ENCODE measurements at regions not wholly inside any gene's neighbourhood (a gene's known extent, or its start where the extent isn't known, plus 50 kb on each side); places are given as distances from the start of the nearest gene placed in this dataset.

DNA sequence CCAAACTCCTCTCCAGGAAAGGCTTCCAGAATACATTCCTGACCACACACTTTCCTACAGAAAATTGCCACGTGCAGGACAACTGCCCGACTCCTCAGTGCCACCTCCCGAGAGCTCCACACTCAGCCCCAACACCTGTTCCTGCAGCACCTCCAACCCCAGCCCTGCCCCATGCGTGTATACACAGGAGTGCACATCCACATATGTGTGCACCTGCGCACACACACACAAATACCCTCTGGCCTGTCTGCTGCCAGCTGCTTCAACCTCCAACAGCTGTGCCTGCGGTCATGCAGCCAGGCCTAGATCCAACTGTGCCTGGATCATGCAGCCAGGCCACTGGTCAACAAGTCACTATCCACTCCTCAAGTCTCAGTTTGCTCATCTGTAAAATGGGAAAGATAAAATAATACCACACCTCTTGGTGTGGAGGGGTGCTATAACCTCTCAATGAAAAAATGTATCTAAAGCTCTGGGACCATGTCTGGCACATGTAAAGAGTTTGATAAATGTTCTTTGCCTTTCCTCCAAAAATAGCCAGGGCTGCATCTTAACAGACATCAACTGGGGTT is 152.1 kb upstream of the ID2 start:
- peak; percentile 56 for DNase-seq

DNA sequence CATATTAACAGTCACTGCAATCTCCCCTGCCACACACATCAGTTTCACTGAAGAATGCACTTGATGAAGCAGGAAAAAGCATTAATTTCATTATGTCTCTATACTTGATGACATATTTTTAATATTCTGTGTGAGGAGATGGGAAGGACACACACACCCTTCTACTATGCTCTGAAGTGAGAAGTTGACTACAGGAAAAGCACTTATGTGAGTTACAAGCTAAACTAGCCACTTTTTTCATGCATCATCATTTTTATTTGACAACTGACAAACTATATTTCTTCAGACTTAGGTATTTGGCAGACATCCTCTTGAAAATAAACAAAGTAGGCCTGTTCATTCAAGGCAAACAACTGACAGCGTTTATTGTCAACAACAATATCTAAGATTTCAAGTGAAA is 150.4 kb upstream of the ID2 start:
- no peak for DNase-seq

DNA sequence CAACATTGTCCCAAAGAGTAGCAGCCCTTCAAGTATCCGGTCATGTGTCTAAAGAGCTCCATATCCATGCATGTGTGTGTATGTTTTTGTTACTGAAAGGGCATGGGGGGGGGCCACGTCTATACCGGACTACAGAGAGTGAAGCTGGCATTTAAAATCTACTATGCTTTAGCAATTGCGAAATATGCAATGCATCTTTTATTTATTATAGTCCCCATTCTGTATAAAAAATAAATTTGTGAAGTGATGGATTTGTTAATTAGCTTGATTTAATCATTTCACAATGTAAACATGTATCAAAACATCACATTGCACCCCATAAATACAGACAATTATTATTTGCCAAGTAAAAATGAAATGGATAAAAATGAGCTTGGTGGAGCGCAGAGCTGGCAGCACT is 149.4 kb upstream of the ID2 start:
- no peak for DNase-seq

DNA sequence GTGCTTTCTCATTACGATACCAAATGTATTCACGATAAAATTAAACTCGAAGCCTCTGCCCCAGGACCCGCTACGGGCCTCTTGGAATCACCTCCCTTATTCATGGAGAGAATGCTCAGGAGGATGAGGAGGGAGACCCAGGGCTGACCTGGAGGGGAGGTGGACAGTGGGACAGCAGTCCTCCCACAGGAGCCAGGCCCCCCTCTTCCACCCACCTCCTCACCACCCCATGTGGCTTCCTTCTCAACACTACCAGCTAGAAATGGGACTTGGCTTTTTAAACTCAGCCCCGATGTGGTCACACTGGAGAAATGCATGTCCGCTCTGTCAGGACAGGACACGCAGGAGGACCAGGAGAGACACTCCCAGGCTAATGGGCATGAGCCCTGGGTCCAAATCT is 147.9 kb upstream of the ID2 start:
- no peak for DNase-seq

DNA sequence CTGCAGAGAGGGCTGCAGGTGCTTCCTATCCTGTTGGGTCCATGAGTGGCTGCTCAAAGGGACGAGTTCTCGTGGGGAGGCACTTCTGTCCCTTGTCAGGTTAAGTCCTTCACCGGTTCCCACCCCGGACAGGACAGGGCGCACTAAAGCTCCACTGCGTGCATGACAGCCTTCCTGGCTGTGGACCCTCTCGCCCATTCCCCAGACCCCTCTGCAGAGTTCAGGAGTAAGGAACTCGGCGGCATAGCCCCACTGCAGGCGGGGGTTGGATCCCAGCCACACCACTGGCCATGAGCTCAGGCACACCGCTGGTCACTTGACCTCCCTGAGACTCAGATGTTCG is 147.5 kb upstream of the ID2 start:
- DNase-seq, result no peak

DNA sequence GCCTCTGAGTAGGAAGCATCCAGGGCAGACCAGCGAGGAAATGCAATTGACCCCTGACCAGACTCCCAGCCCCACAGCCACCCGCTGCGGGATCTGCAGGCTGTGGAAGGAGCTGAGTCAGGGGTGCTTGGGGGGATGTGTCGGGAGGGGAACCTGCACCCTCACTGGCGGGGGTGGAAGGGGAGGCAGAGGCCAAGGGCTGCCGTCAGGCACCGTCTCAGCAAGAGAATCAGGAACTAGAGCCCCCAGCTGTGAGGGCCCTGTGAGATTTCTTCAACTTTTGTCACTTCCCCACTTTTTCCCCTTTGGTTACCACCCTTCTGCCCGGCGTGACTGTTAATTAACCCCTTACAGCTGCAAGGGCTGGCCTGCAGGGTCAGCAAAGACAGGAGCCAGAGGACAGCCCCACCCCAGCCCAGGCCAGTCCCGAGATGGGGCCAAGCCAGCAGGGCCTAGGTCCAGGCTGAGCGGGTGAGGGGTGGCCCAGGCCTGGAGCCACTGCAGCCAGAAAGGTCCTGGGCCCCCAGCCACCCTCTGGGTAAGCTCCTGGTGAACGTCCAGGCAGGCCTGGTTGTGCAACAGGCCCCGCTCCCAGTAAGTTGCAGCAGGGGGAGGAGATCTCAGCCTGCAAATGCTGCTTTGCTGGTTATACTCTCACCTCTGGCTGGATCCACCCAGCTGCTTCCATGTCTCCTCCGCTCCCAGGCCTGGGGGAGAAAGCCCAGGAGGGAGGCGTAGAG is 147.0 kb upstream of the ID2 start:
- no peak for DNase-seq

DNA sequence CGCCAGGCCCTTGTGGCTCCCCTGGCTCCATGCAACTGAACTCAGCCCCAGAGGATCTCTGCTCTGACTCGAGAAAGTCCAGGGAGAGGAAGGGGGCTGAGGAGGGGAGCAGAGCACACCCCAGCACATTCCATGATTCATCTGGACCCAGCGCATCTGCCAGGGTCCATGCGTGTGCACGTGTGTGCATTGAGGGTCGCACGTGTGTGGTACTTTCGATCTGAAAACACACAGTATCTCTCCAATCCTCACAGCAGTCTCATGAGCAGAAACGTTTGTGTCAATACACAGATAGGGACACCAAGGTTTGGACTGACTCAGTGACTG is 146.4 kb upstream of the ID2 start:
- no peak for DNase-seq

DNA sequence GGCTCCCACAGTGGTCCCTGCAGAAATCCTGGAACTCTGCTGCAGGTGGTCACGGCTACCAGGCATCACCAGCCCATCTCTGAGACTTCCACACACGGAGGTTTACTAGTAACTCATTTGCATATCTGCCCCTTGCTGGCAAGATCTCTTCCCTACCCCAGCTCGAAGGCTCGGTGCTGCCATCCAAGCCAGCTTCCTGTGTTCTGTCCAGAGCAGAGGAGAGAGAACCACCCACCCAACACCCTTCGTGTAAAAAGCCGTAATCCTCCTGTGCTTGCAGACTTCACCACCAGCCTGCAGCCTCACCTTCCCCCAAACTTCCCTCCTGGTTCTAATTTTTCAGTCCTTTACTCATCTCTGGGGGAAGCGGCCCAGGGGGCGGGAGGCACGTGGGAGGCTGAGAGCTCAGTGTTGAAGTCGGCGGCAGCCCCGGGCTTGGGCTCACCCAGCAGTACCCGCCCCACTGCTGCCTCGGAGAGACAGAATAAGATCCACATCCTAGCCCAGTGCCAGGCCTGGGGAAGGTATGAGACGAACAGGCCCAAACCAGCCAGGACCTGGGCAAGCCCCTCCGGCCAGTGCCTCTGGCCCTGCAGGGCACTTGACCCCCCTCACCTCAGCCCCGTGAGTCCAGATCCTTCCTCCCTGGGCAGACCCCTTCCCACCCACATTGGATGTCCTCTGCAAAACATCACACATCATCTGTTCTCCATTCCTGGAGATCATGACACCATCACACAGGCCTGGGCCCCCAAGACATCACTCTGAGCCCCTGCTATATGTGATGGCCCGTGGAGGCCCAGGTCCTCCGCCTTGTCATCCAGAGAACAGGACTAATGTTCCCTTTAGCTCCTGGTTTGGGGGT is 145.8 kb upstream of the ID2 start:
- no peak for DNase-seq

DNA sequence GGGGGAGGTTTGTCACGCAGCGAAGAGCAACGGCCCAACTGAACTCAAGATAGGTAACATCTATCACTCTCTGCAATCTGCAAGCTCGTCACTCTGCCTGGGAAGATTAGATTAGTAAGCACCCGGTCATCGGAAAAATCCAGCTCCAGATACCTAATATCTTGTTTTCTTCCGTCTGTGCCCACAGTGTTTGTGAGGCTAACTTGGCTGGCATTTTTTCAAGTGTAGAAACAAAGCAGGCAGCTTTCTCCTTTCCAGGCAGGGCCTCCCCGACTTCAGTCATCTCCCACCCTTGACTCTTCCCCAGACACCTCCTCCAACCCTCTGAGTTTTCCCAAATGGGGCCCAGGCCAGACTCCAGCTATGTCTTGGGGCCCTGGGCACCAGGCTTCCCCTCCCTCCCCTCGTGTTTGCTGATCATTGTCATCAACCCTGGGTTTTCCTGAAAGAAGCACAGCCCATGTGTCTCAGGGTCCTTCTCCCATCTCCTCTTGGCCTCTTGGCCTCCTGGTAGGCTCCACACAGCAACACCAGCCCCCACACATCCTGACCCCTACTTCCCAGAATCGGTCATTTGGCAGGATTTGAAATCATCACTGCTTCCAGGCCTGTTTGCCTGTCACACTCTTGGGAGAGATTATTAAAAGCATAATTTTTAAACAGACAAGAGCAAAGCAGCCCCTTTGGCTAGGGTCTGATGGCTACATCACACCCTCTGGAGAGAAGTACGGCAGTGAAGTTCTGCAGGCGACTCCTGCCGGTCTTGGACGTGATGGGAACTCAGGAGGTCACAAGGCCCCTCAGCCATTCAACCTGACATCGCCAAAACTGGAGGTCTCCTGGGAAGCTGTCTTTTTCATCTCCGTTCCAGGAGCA is 144.9 kb upstream of the ID2 start:
- no peak for DNase-seq

DNA sequence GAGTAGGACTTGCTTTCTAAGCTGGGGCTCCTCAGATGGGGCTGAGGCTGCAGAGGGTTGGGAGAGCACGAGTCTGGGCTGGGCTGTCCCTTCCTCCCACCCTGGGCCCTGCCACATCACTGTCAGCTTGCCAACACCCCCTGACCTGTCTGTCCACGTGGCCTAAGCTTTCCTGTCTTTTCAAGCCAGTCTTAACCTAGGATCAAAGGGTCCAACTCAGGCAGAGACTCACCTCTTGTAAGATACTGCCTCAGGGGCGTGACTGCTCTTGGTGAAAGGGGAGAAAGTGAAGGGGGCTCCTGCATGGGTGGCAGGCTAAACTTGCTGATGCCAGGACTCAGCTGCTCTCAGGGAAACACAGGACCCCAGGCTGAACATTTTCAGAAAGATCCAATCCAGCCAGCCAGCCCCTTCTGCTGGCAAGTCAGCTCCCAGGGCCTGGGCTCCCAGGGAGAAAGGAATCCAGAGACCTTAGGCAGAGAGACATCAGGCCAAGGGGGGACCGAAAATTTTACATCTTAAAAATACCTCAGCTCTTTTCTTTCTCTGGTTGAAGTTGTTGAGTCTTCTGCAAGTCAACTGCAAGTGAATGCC is 144.2 kb upstream of the ID2 start:
- DNase-seq, result no peak

DNA sequence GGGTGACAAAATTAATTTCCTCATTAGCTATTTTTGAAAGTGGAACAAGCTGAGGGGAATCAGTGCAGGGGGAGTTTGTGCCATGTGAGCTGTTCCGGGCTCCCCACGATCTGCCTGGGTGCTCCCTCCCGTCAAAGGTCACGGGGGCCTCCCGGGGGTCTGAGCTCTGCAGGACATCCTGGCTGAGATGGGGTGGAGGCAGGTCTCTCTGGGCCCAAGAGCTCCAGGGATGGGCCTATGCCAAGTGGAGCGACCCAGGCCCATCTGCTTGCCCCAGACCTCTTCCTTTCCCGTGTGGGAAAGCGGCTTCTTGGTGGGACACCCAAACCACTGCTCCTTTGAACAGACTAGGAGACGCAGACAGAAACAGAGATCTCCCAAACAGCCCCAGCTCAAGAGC is 143.3 kb upstream of the ID2 start:
- DNase-seq, result no peak

DNA sequence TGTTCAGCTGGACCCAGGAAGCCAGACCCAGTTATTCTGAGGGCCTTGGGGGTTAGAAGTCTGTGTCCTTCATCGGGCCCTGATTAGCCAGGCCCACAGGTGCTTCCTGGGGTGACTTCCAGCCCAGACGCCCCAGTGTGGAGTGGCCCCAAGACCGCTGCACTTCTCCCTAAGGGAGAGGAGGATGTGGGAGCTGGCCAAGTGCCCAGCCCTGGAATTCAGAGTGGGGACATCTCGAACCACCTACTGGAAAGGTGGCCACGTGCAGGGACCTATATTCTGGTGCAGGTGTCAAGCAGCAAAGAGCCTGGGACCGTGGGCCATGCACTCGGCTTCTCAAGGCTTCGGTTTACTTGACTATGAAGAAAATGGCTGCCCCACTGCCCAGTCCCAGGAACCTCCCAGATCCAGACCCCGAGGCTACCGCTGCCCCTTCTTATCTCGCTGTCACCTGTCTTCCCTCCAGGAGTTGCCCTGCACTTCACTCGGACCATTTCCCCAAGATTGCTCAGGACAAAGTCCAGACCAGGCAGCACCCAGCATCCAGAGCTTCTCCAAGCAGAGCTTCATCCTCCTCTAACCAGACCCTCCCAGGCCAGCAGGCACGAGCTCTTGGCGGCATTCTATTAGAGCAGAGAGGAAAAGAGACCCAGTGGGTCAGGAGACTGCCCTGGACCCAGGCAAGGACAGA is 142.8 kb upstream of the ID2 start:
- DNase-seq, result no peak

DNA sequence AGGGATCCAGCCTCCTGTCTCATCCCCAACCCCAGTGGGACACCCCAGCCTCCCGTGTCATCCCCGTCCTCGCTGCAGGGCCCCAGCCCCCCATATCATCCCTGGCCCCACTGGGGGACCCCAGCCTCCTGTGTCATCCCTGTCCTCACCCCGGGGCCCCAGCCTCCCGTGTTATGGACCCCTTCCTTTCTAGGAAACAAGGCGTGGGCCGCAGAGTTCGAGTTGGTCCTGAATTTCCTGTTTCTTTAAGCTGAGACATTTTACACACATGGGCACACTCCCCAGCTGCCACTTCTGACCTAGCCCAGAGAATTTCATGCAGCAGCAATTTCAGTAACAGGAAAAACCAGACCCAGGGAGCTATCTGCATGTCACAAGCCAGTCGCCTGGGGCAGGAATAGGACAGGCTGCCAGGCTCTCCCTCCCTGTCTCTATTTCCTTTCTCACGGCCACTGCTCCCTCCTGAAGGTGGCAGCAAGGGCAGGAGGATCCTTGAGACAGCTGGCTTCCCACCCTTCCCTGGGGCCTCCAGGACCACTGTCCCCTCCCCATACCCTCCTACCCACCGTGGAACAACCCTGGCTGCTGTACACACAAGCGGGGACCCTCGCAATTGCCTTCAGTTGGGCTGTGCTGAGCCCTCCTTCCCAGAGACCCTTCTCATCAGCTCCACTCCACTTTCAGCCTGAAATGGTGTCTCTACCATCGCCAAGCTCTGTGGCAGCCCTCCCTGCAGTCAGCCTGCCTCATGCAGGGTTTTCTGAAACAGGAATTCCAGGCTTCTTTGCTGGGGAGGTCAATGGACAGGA is 141.9 kb upstream of the ID2 start:
- DNase-seq, result peak; percentile 76

DNA sequence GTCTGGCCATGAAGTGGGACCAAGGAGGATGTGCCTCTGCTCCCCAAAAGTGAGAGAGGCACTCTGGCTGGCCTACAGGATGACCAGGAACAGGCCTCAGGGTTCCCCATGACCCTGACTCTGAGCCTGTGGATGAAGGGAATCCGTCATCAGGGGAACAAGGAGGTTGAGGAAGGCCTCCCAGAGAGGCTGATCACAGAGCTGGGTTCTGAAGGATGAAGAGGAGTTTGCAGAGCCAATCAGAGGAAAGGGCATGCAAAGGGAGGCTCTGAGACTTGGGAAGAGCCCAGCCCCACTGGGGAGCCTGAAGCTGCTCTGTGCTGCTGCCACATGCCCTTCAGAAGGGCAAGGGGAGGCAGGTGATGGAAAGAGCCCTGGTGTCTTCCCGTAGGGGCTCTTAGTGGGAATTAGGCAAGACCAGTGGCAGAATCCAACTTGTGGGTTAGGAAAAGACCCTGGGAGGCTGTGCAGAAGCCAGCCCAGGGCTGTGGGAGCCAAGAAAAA is 141.3 kb upstream of the ID2 start:
- DNase-seq, result no peak

DNA sequence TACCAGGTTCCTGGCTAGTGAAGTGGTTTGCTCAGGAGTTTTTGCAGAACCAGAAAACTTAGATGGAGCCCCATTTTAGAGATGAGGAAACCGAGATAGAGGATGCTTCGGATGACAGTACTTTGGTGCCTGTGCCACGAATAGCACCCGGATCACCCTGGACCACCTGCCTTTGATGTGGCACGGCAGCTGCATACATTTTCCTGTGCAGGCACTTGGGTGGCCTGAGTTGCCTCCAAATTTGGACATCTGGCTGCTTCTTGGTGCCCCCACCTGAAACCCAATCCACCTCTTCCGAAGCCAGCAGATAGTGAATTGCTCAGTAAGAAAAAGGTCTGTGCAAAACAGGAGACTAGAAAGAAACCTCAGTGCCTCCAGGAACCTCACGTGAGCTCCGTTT is 140.6 kb upstream of the ID2 start:
- DNase-seq, result no peak

DNA sequence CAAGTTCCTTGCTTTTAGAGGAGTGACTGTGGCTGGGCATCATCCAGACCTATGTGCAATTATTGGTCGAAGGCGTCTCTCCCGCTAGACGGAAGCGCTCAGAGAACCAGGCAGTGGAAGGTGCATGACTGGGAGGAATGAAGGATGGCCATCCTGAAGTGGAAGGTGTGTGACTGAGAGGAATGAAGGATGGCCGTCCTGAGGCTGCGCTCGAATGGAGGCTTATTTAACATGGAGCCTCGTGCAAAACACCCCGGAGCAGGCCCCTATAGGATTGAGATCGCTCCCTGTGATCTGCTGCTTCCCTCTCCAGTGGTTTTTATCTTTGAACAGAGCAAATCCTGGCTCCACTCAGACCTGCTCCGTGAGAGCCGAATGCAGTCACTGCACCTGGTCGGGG is 140.2 kb upstream of the ID2 start:
- no peak for DNase-seq

DNA sequence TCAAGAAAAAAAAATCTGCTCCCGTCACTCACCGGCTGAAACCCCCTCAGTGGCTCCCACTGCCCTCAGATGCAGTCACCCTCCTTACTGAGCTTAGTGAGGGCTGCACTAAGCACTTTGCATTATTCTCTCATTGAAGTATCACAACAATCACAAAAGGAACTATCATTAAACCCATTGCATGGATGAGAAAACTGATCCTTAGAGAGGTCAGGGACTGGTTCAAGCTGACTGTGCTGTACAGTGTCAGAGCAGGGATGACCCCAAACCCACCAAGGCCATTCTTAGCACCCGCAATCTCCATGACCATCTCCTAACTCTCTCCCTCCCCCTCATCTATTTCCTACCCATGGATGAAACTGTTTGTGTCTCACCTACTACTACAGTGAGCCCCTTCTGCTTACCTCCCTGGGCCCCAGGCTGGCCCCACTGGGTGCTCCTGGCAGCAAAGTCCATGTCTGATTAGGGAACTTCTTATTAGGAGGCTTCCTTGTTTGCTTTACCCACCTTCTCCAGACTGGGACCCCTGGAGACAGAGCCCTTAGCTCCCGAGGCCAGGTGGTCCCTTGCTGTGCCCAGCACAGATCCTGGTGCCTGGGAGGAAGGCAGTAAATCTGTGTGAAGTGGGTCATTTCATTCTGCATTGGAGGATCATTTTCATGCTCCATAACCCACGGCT is 139.3 kb upstream of the ID2 start:
- no peak for DNase-seq

DNA sequence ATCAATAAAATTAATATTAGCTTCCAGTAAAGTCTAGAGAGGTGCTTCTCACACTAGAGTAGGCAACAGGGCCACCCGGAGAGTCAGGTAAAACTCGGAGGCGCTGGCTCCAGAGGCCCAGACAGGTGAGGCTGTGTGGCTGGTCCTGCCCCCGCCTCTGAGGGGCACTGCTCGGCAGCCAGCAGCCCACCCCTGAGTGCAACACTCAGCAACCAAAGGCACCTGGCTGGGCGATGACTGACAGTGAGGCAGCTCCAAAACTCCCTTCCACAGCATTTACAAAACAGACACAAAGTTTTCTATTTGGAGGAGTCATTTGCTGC is 138.8 kb upstream of the ID2 start:
- DNase-seq, result no peak

DNA sequence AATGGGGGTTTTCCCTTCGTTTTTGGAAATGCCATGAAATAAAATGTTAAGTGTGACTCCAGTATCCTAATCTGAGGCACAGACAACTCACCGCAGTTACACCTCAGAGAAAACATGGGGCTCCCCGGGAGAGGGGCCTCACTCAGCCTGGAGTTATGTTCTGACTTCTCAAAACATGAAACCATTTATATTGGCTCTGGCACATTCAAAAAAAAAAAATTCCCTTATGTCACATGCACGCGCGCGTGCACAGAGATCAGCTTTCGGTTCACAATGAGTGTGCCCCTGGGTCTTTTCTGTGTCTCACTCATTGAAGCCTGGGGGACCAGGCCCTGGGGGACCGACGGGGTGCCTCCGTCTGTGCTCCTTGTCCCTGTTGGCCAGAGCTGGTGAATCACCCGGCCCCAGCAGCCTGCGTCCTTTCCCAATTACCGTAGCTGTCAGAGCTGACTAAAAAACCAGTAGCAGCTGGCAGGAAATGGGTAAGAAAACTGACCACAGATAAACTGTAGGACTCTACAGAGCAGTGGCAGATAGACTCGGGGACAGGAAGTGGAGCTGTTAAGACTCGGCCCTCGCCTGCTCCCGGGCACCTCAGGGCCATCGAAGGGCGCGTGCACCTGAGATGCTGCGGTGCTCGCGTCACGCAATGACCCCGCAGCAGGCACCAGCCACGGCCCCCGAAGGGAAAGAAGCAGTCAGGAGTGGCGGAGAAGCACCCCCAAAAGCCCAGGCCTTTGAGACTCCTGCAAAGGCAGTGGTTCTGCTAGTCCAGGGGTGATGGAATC is 138.3 kb upstream of the ID2 start:
- DNase-seq, result peak; percentile 46

DNA sequence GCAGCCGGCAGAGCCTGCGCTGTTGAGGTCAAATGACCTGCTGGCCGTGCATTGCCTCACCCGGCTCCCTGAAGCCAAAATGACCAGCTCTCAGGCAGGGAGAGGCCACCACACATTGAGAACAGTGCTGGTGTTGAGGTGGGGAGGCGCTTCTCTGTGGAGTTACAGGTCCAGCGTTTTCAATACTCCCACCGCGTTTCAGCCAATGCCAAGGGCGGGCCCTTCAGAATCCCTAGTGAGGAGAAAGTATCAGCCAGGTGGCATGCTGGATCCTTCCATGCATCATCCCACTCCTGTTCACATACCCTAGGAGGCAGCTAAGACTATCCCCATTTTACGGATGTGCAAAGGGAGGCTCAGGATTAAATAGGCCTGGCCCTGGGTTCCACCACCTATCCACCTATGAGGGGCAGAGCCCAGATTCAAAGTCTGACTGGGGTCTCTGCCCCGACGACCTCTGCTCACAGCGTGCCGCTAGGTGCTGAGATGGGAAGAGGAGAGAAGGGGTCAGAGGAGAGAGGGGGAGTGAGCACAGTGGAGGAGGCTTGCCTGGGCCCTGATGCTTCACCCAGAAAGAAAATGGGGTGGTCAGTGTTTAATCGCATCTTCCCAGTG is 137.6 kb upstream of the ID2 start:
- DNase-seq, result no peak

Data from DMS53 (cell line).